Caco-2 (cell line): ENCODE measurements at regions not wholly inside any gene's neighbourhood (a gene's known extent, or its start where the extent isn't known, plus 50 kb on each side); places are given as distances from the start of the nearest gene placed in this dataset.

Source experiments
- BruUV-seq: library from RNA; stranded (reverse); fragments of 400-500 nt; replicated peaks from 2 replicates; lab custom pipeline; 2021; lab: Mats Ljungman, UMichigan
- CTCF ChIA-PET: fragments of 300-600 bp; sonication (Branson Sonifier 250); formaldehyde crosslinking; loops from one replicate; lab custom pipeline; 2022; ENCODE audit warnings: antibody characterized with exemption; lab: Charles Lee
- POLR2A ChIA-PET: fragments of 300-600 bp; sonication (Branson Sonifier 250); formaldehyde crosslinking; loops from one replicate; lab custom pipeline; 2022; ENCODE audit warnings: antibody characterized with exemption; lab: Charles Lee
- DNase-seq, 2 experiments: peaks; one replicate each; pipeline versions ENCODE4 v3.0.0 to v3.0.0-alpha.2; 2020 to 2022
- H3K27me3 ChIP-seq: replicated peaks from 2 replicates; pipeline ENCODE4 v1.6.0; 2011; ENCODE audit warnings: low read length; ENCODE audit not compliant: control insufficient read depth, insufficient read depth
- H3K36me3 ChIP-seq: 2 replicates; pipeline ENCODE4 v1.5.1; 2011; ENCODE audit warnings: low read length; ENCODE audit not compliant: control insufficient read depth, insufficient read depth
- H3K4me1 ChIP-seq: fragments of 250-450 bp; sonication (Bioruptor Pico); 2 replicates; pipeline ENCODE4 v1.5.1; 2020; ENCODE audit warnings: mild to moderate bottlenecking
- H3K4me3 ChIP-seq: 2 replicates; pipeline ENCODE4 v1.5.1; 2011; ENCODE audit warnings: low read depth, mild to moderate bottlenecking, control low read depth, low read length
- H3K9me3 ChIP-seq: fragments of 250-450 bp; sonication (Bioruptor Pico); 2 replicates; pipeline ENCODE4 v1.5.1; 2020; ENCODE audit warnings: mild to moderate bottlenecking, moderate library complexity
- H3K27ac Mint-ChIP-seq: one replicate; pipeline ENCODE4 v1.8.0; 2022; ENCODE audit warnings: mixed read lengths; ENCODE audit not compliant: unreplicated experiment
- H3K27me3 Mint-ChIP-seq: one replicate; pipeline ENCODE4 v1.8.0; 2022; ENCODE audit warnings: mixed read lengths; ENCODE audit not compliant: insufficient read depth, unreplicated experiment
- H3K36me3 Mint-ChIP-seq: one replicate; pipeline ENCODE4 v1.8.0; 2022; ENCODE audit warnings: mild to moderate bottlenecking, mixed read lengths; ENCODE audit not compliant: insufficient read depth, unreplicated experiment
- H3K4me1 Mint-ChIP-seq: one replicate; pipeline ENCODE4 v1.8.0; 2022; ENCODE audit warnings: low read depth, mixed read lengths; ENCODE audit not compliant: unreplicated experiment
- H3K4me3 Mint-ChIP-seq: one replicate; pipeline ENCODE4 v1.8.0; 2022; ENCODE audit warnings: mild to moderate bottlenecking, moderate library complexity, mixed read lengths; ENCODE audit not compliant: unreplicated experiment
- H3K9me3 Mint-ChIP-seq: one replicate; pipeline ENCODE4 v1.8.0; 2022; ENCODE audit warnings: mixed read lengths; ENCODE audit not compliant: unreplicated experiment
- CTCF ChIP-seq, 2 experiments: fragments of 200-600 bp in 1 of 2; IDR thresholded peaks; 1 replicate in 1 of 2; 2 replicates in 1 of 2; pipeline versions ENCODE4 v1.5.1 to v1.8.0; 2011 to 2022; ENCODE audit warnings: antibody characterized with exemption in 1 of 2, control low read depth in 1 of 2, inconsistent platforms in 1 of 2, low read depth in 1 of 2, low read length in 1 of 2, mild to moderate bottlenecking in 1 of 2, moderate library complexity in 1 of 2; ENCODE audit not compliant: insufficient read depth in 1 of 2, severe bottlenecking in 1 of 2, unreplicated experiment in 1 of 2
- intact Hi-C: fragments of 100-400 bp; cut with micrococcal nuclease; formaldehyde crosslinking; loops from one replicate; pipeline ENCODE4 v1.10.0; 2022; ENCODE audit not compliant: unreplicated experiment

- Mint-ChIP-seq H3K4me1 (no peaks in the 10 kb centered on the region), H3K4me3 (no peak overlapping the region), H3K27ac (no peak overlapping the region), H3K36me3 (no peaks in the 10 kb centered on the region), H3K27me3 (no peaks in the 10 kb centered on the region), H3K9me3 (no peaks in the 10 kb centered on the region)
- no peaks in the 10 kb centered on the region for H3K27me3 ChIP-seq
- no peak for TF ChIP-seq CTCF (IDR thresholded peaks at IDR 0.05; ENCODE audit: insufficient read depth in 1 of 2, low read depth in 1 of 2, low read length in 1 of 2, severe bottlenecking in 1 of 2, unreplicated experiment in 1 of 2)
- POLR2A ChIA-PET, result no interaction called here
- no peaks in the 10 kb centered on the region for H3K9me3 ChIP-seq
- DNase-seq, result no peak
- intact Hi-C loops, result loop anchor here (5.0 kb wide), 1 partner anchor 187 kb away; no protein-coding TSS in a partner anchor
- BruUV-seq, result no TSS peak
- CTCF ChIA-PET, result no interaction called here
- H3K4me3 ChIP-seq, result no peak overlapping the region
- H3K36me3 ChIP-seq, result no peaks in the 10 kb centered on the region
- H3K4me1 ChIP-seq, result 0 out of 2 replicates have a peak, but pooled peaks cover under 1% of the 10 kb centered on the region
Observed at GRCh38 chrX:40284852-40285251, 187.1 kb upstream of the BCOR start.

- Mint-ChIP-seq H3K9me3 (no peaks in the 10 kb centered on the region), H3K4me1 (peaks cover 4% of the 10 kb centered on the region), H3K27me3 (no peaks in the 10 kb centered on the region), H3K4me3 (no peak overlapping the region), H3K27ac (no peak overlapping the region), H3K36me3 (no peaks in the 10 kb centered on the region)
- peaks cover 7% of the 10 kb centered on the region for H3K4me1 ChIP-seq
- no peaks in the 10 kb centered on the region for H3K27me3 ChIP-seq
- ChIA-PET CTCF (no interaction called here), POLR2A (no interaction called here)
- H3K4me3 ChIP-seq, result no peak overlapping the region
- TF ChIP-seq CTCF (IDR thresholded peaks at IDR 0.05; ENCODE audit: insufficient read depth in 1 of 2, low read depth in 1 of 2, low read length in 1 of 2, severe bottlenecking in 1 of 2, unreplicated experiment in 1 of 2), result no peak
- intact Hi-C loops, result loop anchor here (5.0 kb wide), 1 partner anchor 188 kb away; no protein-coding TSS in a partner anchor
- no peaks in the 10 kb centered on the region for H3K36me3 ChIP-seq
- no peaks in the 10 kb centered on the region for H3K9me3 ChIP-seq
- DNase-seq, result no peak
- BruUV-seq, result no TSS peak
Observed at GRCh38 chrX:40283981-40284380, 186.2 kb upstream of the BCOR start.

GRCh38 chrX:40282946-40283660 is 185.3 kb upstream of the BCOR start:
- DNase-seq, result no peak
- Mint-ChIP-seq H3K4me3 (no peak overlapping the region), H3K4me1 (peaks cover 6% of the 10 kb centered on the region), H3K9me3 (no peaks in the 10 kb centered on the region), H3K27ac (no peak overlapping the region), H3K27me3 (no peaks in the 10 kb centered on the region), H3K36me3 (no peaks in the 10 kb centered on the region)
- Histone ChIP-seq H3K9me3 (no peaks in the 10 kb centered on the region), H3K4me1 (peaks cover 14% of the 10 kb centered on the region), H3K36me3 (no peaks in the 10 kb centered on the region), H3K27me3 (no peaks in the 10 kb centered on the region), H3K4me3 (no peak overlapping the region)
- POLR2A ChIA-PET, result no interaction called here
- no peak for TF ChIP-seq CTCF (IDR thresholded peaks at IDR 0.05; ENCODE audit: insufficient read depth in 1 of 2, low read depth in 1 of 2, low read length in 1 of 2, severe bottlenecking in 1 of 2, unreplicated experiment in 1 of 2)
- intact Hi-C loops, result loop anchor here (5.0 kb wide), 1 partner anchor 189 kb away; no protein-coding TSS in a partner anchor
- CTCF ChIA-PET, result no interaction called here
- no TSS peak for BruUV-seq
